Natural killer cell (primary cell): ENCODE measurements at regions not wholly inside any gene's neighbourhood (a gene's known extent, or its start where the extent isn't known, plus 50 kb on each side); places are given as distances from the start of the nearest gene placed in this dataset.

Source experiments
- ATAC-seq, 3 donors: fragments of 150-1000 bp in 2 of 3; fragments of 200-7000 bp in 1 of 3; cut with Tn5 transposase; 1 replicate in 1 of 3; 2 replicates in 2 of 3; pipeline ENCODE4 v1.10.0; 2021; ENCODE audit warnings: mild to moderate bottlenecking in 2 of 3, moderate library complexity in 2 of 3
- DNase-seq, 2 donors: peaks; one replicate each; pipeline versions ENCODE4 v3.0.0 to v3.0.0-alpha.2; 2013 to 2021; ENCODE audit warnings: mixed read lengths in 1 of 2
- H3K27ac ChIP-seq: one replicate; pipeline ENCODE4 v1.5.1; 2013; ENCODE audit warnings: mild to moderate bottlenecking, low read length
- H3K27me3 ChIP-seq: one replicate; pipeline ENCODE4 v1.6.1; 2013; ENCODE audit warnings: low read length; ENCODE audit not compliant: control insufficient read depth, insufficient read depth
- H3K36me3 ChIP-seq: one replicate; pipeline ENCODE4 v1.6.1; 2013; ENCODE audit warnings: low read length; ENCODE audit not compliant: control insufficient read depth, insufficient read depth
- H3K4me1 ChIP-seq: one replicate; pipeline ENCODE4 v1.6.1; 2013; ENCODE audit warnings: low read length; ENCODE audit not compliant: control insufficient read depth, insufficient read depth
- H3K4me3 ChIP-seq: one replicate; pipeline ENCODE4 v1.5.1; 2013; ENCODE audit warnings: low read length
- H3K9me3 ChIP-seq: one replicate; pipeline ENCODE4 v1.6.1; 2013; ENCODE audit warnings: low read length; ENCODE audit not compliant: control insufficient read depth, insufficient read depth
- H3K27ac Mint-ChIP-seq, 2 donors: one replicate each; pipeline ENCODE4 v1.8.0; 2022; ENCODE audit warnings: mild to moderate bottlenecking in 2 of 2, mixed read lengths in 2 of 2, moderate library complexity in 1 of 2
- H3K27me3 Mint-ChIP-seq, 2 donors: one replicate each; pipeline ENCODE4 v1.8.0; 2022; ENCODE audit warnings: low read depth in 2 of 2, mixed read lengths in 2 of 2
- H3K36me3 Mint-ChIP-seq: one replicate; pipeline ENCODE4 v1.8.0; 2022; ENCODE audit warnings: mixed read lengths
- H3K4me1 Mint-ChIP-seq, 2 donors: one replicate each; pipeline ENCODE4 v1.8.0; 2022; ENCODE audit warnings: mixed read lengths in 2 of 2
- H3K4me3 Mint-ChIP-seq: one replicate; pipeline ENCODE4 v1.8.0; 2022; ENCODE audit warnings: mild to moderate bottlenecking, moderate library complexity, mixed read lengths
- H3K9me3 Mint-ChIP-seq, 2 donors: one replicate each; pipeline ENCODE4 v1.8.0; 2022; ENCODE audit warnings: mixed read lengths in 2 of 2
- WGBS: methylation state at CpG from one replicate; pipeline ENCODE4 v1.1.7; 2013; ENCODE audit warnings: missing lambda C conversion rate; ENCODE audit not compliant: insufficient coverage; 5-methylcytosine and 5-hydroxymethylcytosine counted together
- intact Hi-C: fragments of 100-400 bp; cut with micrococcal nuclease; formaldehyde crosslinking; loops from one replicate; pipeline ENCODE4 v1.14.2; 2022
- TF ChIP-seq, protein P1 (sequence below): fragments of 200-600 bp; IDR thresholded peaks from one replicate; pipeline ENCODE4 v1.8.0; 2022; ENCODE audit warnings: antibody characterized with exemption

DNA sequence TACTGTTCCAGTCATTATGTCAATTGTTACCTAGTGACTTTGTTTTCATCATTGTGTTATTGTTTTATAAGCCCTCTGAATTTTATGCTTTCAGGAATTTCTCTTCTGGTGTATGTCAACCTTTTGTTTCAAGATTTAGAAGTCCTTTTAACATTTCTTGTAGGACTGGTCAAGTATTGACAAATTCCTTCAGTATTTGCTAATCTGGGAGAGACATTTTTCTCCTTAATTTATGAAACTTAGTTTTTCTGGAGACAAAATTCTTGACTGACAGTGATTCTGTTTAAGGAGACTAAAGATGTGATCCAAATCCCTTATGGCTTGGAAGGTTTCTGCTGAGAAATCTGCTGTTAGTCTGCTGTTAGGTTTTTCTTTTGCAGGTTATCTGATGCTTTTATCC, 84.9 kb upstream of the NT5C1B start:
- H3K4me1 Mint-ChIP-seq: no peaks in the 10 kb centered on the region
- peaks cover 11 to 22% of the 10 kb centered on the region in 2 donors for H3K9me3 Mint-ChIP-seq
- no peak for ATAC-seq

DNA sequence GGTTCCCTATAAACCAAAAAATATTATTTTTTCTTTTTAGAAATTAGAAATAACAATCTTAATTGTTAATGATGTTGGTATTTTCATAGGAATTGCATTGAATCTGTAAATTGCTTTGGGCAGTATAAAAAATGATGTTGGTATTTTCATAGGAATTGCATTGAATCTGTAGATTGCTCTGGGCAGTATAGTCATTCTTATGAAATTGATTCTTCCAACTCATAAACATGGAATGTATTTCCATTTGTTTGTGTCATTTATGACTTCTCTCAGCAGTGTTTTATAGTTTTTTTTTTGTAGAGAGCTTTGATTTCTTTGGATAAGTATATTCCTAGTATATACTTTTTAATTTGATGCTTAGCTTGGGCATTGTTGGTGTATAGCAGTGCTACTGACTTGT, 82.0 kb upstream of the NT5C1B start:
- no peak for ATAC-seq
- Mint-ChIP-seq H3K9me3 (peaks cover 11 to 21% of the 10 kb centered on the region in 2 donors), H3K27me3 (no peaks in the 10 kb centered on the region), H3K27ac (no peak overlapping the region), H3K4me3 (no peak overlapping the region), H3K36me3 (peaks cover 19% of the 10 kb centered on the region), H3K4me1 (no peaks in the 10 kb centered on the region)
- H3K27ac ChIP-seq: no peak overlapping the region
- no peak for DNase-seq
- H3K4me3 ChIP-seq: no peak overlapping the region
- peaks cover 7% of the 10 kb centered on the region for H3K9me3 ChIP-seq
- TF ChIP-seq, protein P1, sequence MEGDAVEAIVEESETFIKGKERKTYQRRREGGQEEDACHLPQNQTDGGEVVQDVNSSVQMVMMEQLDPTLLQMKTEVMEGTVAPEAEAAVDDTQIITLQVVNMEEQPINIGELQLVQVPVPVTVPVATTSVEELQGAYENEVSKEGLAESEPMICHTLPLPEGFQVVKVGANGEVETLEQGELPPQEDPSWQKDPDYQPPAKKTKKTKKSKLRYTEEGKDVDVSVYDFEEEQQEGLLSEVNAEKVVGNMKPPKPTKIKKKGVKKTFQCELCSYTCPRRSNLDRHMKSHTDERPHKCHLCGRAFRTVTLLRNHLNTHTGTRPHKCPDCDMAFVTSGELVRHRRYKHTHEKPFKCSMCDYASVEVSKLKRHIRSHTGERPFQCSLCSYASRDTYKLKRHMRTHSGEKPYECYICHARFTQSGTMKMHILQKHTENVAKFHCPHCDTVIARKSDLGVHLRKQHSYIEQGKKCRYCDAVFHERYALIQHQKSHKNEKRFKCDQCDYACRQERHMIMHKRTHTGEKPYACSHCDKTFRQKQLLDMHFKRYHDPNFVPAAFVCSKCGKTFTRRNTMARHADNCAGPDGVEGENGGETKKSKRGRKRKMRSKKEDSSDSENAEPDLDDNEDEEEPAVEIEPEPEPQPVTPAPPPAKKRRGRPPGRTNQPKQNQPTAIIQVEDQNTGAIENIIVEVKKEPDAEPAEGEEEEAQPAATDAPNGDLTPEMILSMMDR: no peak
- intact Hi-C loops: no loop called here
- H3K36me3 ChIP-seq: no peaks in the 10 kb centered on the region
- no peaks in the 10 kb centered on the region for H3K4me1 ChIP-seq
- H3K27me3 ChIP-seq: no peaks in the 10 kb centered on the region

More for the DNA sequence above, 84.9 kb upstream of the NT5C1B start:
- intact Hi-C loops: no loop called here
- H3K27ac ChIP-seq: no peak overlapping the region
- Mint-ChIP-seq H3K27me3 (no peaks in the 10 kb centered on the region), H3K4me3 (no peak overlapping the region), H3K27ac (no peak overlapping the region), H3K36me3 (peaks cover 19% of the 10 kb centered on the region)
- H3K36me3 ChIP-seq: no peaks in the 10 kb centered on the region
- TF ChIP-seq, protein P1: no peak
- no peak for DNase-seq
- no peaks in the 10 kb centered on the region for H3K27me3 ChIP-seq
- H3K9me3 ChIP-seq: peaks cover 20% of the 10 kb centered on the region
- H3K4me1 ChIP-seq: no peaks in the 10 kb centered on the region
- no peak overlapping the region for H3K4me3 ChIP-seq

DNA sequence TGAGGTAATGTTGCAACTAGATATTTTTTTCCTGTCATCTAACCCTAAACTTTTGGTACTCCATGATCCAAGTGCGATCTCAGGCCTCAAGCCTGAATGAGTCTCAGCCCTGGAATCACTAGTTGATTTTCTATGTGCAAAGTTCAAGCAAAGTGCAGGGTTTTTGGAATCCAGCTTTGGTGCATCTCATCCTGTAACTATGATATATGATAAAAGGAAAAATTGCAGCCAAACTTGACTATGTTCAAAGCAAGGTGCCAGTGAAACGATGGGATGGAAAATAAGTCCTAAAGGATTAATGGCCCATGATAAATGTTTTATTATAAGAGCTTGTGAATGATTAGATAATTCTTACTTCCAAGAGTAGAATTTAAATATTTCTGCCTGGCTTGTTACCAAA, 78.9 kb upstream of the NT5C1B start:
- H3K4me3 ChIP-seq: no peak overlapping the region
- H3K9me3 Mint-ChIP-seq: peaks cover 3 to 12% of the 10 kb centered on the region in 2 donors
- H3K27me3 ChIP-seq: no peaks in the 10 kb centered on the region
- peaks cover 3% of the 10 kb centered on the region for H3K36me3 Mint-ChIP-seq
- WGBS: 94% methylated on average over 2 of the region's 2 CpGs
- H3K27ac ChIP-seq: no peak overlapping the region
- no peaks in the 10 kb centered on the region for H3K27me3 Mint-ChIP-seq
- intact Hi-C loops: no loop called here
- no peaks in the 10 kb centered on the region for H3K9me3 ChIP-seq
- no peak overlapping the region for H3K27ac Mint-ChIP-seq
- no peak overlapping the region for H3K4me3 Mint-ChIP-seq
- no peak for DNase-seq
- no peak for ATAC-seq
- TF ChIP-seq, protein P1: no peak
- no peaks in the 10 kb centered on the region for H3K36me3 ChIP-seq
- no peaks in the 10 kb centered on the region for H3K4me1 ChIP-seq
- peaks cover 5 to 7% of the 10 kb centered on the region in 2 donors for H3K4me1 Mint-ChIP-seq

DNA sequence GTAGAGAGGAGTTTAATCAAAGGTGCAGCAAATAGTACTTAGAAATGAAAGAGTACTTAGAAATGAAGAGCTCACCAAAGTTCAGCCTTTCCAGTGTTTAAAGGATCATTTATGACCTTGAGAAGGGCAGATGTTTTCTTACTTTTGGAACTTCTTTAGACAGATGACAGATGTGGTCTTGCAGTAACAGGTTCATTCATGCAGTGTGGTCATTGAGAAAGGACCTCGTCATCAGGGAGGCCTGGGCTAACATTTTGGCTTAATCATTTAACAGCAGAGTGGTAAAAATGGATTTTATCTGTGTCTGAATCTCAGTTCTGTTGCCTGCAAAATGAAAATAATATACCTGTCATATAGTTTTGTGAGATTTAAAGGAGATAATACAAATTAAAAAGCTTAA, 75.1 kb upstream of the NT5C1B start:
- TF ChIP-seq, protein P1: no peak
- no peak overlapping the region for H3K4me3 ChIP-seq
- no peaks in the 10 kb centered on the region for H3K27me3 Mint-ChIP-seq
- H3K36me3 Mint-ChIP-seq: no peaks in the 10 kb centered on the region
- H3K4me1 ChIP-seq: no peaks in the 10 kb centered on the region
- H3K36me3 ChIP-seq: no peaks in the 10 kb centered on the region
- no peak overlapping the region for H3K4me3 Mint-ChIP-seq
- no peak overlapping the region for H3K27ac Mint-ChIP-seq
- intact Hi-C loops: no loop called here
- no peak overlapping the region for H3K27ac ChIP-seq
- no peak for ATAC-seq
- WGBS: 90% methylated on average over 1 of the region's 1 CpG
- no peaks in the 10 kb centered on the region for H3K27me3 ChIP-seq
- no peak for DNase-seq
- H3K9me3 Mint-ChIP-seq: peaks cover 2 to 5% of the 10 kb centered on the region in 2 donors
- H3K9me3 ChIP-seq: no peaks in the 10 kb centered on the region
- peaks cover 5 to 7% of the 10 kb centered on the region in 2 donors for H3K4me1 Mint-ChIP-seq
